DOHH2 (cell line): ENCODE measurements at regions not wholly inside any gene's neighbourhood (a gene's known extent, or its start where the extent isn't known, plus 50 kb on each side); places are given as distances from the start of the nearest gene placed in this dataset.

ENCODE experiments used
- H3F3A ChIP-seq: fragments of 200-600 bp; sonication (generic), shearing (Covaris generic); 2 replicates; pipeline ENCODE4 v1.6.0; 2016; ENCODE audit warnings: antibody characterized with exemption, mild to moderate bottlenecking; ENCODE audit not compliant: control insufficient read depth, insufficient read depth
- H3K27ac ChIP-seq: fragments of 200-600 bp; sonication (generic); 2 replicates; pipeline ENCODE4 v1.5.1; 2014; ENCODE audit warnings: low read depth, mild to moderate bottlenecking, low read length, moderate library complexity
- H3K27me3 ChIP-seq: fragments of 200-600 bp; sonication (generic); 2 replicates; pipeline ENCODE4 v1.6.1; 2014; ENCODE audit warnings: mild to moderate bottlenecking, low read length, mixed read lengths; ENCODE audit not compliant: control insufficient read depth
- H3K36me3 ChIP-seq: fragments of 200-600 bp; sonication (generic); 2 replicates; pipeline ENCODE4 v1.6.1; 2014; ENCODE audit warnings: mild to moderate bottlenecking, low read length, moderate library complexity, mixed read lengths; ENCODE audit not compliant: control insufficient read depth
- H3K4me1 ChIP-seq: fragments of 200-600 bp; sonication (generic); 2 replicates; pipeline ENCODE4 v1.6.1; 2014; ENCODE audit warnings: mild to moderate bottlenecking, low read length, mixed read lengths; ENCODE audit not compliant: control insufficient read depth
- H3K4me2 ChIP-seq: fragments of 200-600 bp; sonication (generic); 2 replicates; pipeline ENCODE4 v1.6.0; 2014; ENCODE audit warnings: mild to moderate bottlenecking, low read length, moderate library complexity
- H3K4me3 ChIP-seq: fragments of 200-600 bp; sonication (generic); 2 replicates; pipeline ENCODE4 v1.5.1; 2014; ENCODE audit warnings: mild to moderate bottlenecking, low read length, mixed read lengths
- H3K79me2 ChIP-seq: fragments of 200-600 bp; sonication (generic); 2 replicates; pipeline ENCODE4 v1.6.1; 2014; ENCODE audit warnings: mild to moderate bottlenecking, low read length, mixed read lengths; ENCODE audit not compliant: control insufficient read depth
- H3K9me2 ChIP-seq: fragments of 200-600 bp; sonication (generic); replicated peaks from 2 replicates; pipeline ENCODE4 v1.6.1; 2014; ENCODE audit warnings: mild to moderate bottlenecking, low read length, mixed read lengths; ENCODE audit not compliant: control insufficient read depth
- H3K9me3 ChIP-seq: fragments of 200-600 bp; sonication (generic); 2 replicates; pipeline ENCODE4 v1.6.1; 2014; ENCODE audit warnings: antibody characterized with exemption, low read length, mixed read lengths; ENCODE audit not compliant: control insufficient read depth, insufficient read depth
- H4K20me1 ChIP-seq: fragments of 200-600 bp; sonication (generic); 2 replicates; pipeline ENCODE4 v1.6.0; 2014; ENCODE audit warnings: low read depth, mild to moderate bottlenecking, antibody characterized with exemption, low read length, moderate library complexity; ENCODE audit not compliant: control insufficient read depth, insufficient read depth
- EZH2phosphoT487 ChIP-seq: fragments of 200-600 bp; sonication (generic); IDR thresholded peaks from 2 replicates; pipeline ENCODE4 v1.6.1; 2017; ENCODE audit warnings: borderline replicate concordance, mild to moderate bottlenecking, antibody characterized with exemption, low read length, moderate library complexity, mixed read lengths
- TF ChIP-seq, protein P1 (sequence below): fragments of 200-600 bp; sonication (generic); IDR thresholded peaks from one replicate; pipeline ENCODE4 v1.5.1; 2014; ENCODE audit warnings: antibody characterized with exemption, mild to moderate bottlenecking, low read depth, low read length; ENCODE audit not compliant: poor library complexity, severe bottlenecking

DNA sequence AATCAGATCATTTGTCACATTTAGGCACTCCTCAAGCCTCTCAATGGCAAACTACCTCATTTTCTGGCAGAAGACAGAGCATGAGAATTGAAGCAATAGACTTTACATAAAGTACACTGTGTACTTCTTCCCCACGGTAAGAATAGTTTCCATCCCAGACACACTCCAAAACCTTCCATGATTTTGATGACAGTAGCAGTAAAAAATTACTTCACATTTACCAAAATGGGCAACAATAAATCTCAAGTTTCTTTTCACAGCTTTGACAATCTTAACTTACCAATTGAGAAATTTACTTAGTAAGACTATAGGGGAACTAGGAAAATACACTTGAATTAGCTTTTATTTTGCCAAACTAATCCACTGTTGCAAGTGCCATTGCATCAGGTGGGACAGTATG lies 353.8 kb downstream of the HAO1 start:
- Histone ChIP-seq H3K79me2 (no peaks in the 10 kb centered on the region), H3K4me1 (no peaks in the 10 kb centered on the region), H3K27ac (no peak overlapping the region), H3K36me3 (no peaks in the 10 kb centered on the region), H3F3A (no peaks in the 10 kb centered on the region), H3K27me3 (no peaks in the 10 kb centered on the region), H4K20me1 (no peaks in the 10 kb centered on the region), H3K4me3 (no peak overlapping the region), H3K9me2 (no peaks in the 10 kb centered on the region), H3K4me2 (no peak overlapping the region), H3K9me3 (peaks cover 3% of the 10 kb centered on the region; the same call in 1 of the 2 replicates)
- no peak for TF ChIP-seq EZH2phosphoT487
- TF ChIP-seq, protein P1, sequence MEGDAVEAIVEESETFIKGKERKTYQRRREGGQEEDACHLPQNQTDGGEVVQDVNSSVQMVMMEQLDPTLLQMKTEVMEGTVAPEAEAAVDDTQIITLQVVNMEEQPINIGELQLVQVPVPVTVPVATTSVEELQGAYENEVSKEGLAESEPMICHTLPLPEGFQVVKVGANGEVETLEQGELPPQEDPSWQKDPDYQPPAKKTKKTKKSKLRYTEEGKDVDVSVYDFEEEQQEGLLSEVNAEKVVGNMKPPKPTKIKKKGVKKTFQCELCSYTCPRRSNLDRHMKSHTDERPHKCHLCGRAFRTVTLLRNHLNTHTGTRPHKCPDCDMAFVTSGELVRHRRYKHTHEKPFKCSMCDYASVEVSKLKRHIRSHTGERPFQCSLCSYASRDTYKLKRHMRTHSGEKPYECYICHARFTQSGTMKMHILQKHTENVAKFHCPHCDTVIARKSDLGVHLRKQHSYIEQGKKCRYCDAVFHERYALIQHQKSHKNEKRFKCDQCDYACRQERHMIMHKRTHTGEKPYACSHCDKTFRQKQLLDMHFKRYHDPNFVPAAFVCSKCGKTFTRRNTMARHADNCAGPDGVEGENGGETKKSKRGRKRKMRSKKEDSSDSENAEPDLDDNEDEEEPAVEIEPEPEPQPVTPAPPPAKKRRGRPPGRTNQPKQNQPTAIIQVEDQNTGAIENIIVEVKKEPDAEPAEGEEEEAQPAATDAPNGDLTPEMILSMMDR = no peak

DNA sequence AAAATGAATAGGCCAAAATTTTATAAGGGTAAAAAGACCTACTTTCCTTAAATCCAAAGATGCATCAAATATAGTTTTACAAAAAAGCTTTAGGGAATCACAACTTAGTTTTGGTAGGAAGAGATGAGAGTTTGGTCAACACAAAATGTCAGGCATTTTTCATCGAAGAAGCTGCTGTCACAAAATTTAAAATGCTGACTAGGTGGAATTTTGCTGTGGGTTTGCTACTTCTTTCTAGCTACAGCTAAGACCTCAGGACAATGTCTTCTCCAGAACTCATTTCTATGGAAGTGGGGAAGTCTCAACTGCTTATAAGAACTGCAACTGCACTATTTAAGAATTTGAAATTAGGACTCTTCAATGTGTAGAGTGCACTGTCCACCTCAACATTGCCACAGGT lies 351.1 kb downstream of the HAO1 start:
- no peaks in the 10 kb centered on the region for H4K20me1 ChIP-seq
- H3K9me3 ChIP-seq = peaks cover 3% of the 10 kb centered on the region; the same call in 1 of the 2 replicates
- no peaks in the 10 kb centered on the region for H3K4me1 ChIP-seq
- H3K27ac ChIP-seq = no peak overlapping the region
- H3K27me3 ChIP-seq = no peaks in the 10 kb centered on the region
- H3F3A ChIP-seq = no peaks in the 10 kb centered on the region
- no peak overlapping the region for H3K4me2 ChIP-seq
- no peaks in the 10 kb centered on the region for H3K9me2 ChIP-seq
- no peak for TF ChIP-seq EZH2phosphoT487
- TF ChIP-seq, protein P1 = no peak
- no peak overlapping the region for H3K4me3 ChIP-seq
- H3K36me3 ChIP-seq = no peaks in the 10 kb centered on the region
- H3K79me2 ChIP-seq = no peaks in the 10 kb centered on the region

DNA sequence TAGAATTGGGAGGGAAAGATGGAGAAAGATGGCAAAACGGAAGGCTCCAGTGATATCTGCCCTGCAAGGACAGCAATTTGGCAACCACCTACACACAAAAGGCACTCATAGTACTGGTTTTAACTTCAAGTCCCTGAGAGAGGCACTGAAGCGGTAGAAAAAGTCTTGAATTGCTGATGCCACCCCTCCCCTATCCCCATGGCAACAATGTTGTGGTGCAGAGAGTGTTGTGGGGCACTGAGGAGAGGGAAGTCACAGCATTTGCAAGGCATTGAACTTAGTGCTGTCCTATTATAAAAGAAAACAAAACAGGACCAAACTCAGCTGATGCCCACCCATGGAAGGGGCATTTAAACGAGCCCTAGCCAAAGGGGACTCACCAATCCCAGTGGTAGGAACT lies 343.7 kb downstream of the HAO1 start:
- H4K20me1 ChIP-seq = no peaks in the 10 kb centered on the region
- no peaks in the 10 kb centered on the region for H3K9me2 ChIP-seq
- H3F3A ChIP-seq = no peaks in the 10 kb centered on the region
- no peaks in the 10 kb centered on the region for H3K4me1 ChIP-seq
- no peaks in the 10 kb centered on the region for H3K9me3 ChIP-seq
- H3K4me2 ChIP-seq = no peak overlapping the region
- TF ChIP-seq, protein P1 = no peak
- TF ChIP-seq EZH2phosphoT487 = no peak
- H3K27ac ChIP-seq = no peak overlapping the region
- H3K4me3 ChIP-seq = no peak overlapping the region
- H3K36me3 ChIP-seq = no peaks in the 10 kb centered on the region
- no peaks in the 10 kb centered on the region for H3K27me3 ChIP-seq
- H3K79me2 ChIP-seq = no peaks in the 10 kb centered on the region

DNA sequence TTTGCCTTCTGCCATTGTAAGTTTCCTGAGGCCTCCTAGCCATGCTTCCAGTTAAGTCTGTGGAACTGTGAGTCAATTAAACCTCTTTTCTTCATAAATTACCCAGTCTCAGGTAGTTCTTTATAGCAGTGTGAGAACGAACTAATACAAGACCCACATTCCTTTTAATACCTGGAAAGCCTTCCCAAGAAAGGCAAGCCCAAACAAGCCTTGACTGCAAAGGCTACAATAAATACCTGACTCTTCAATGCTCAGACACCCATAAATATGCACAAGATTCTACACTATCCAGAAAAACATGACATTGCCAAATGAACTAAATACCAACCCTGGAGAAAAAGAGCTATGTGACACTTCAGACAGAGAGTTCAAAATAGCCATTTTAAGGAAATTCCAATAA lies 338.8 kb downstream of the HAO1 start:
- H3K9me2 ChIP-seq = no peaks in the 10 kb centered on the region
- TF ChIP-seq, protein P1 = no peak
- no peak for TF ChIP-seq EZH2phosphoT487
- H3K27ac ChIP-seq = no peak overlapping the region
- no peaks in the 10 kb centered on the region for H3K4me1 ChIP-seq
- H3K36me3 ChIP-seq = no peaks in the 10 kb centered on the region
- H3K4me2 ChIP-seq = no peak overlapping the region
- no peaks in the 10 kb centered on the region for H4K20me1 ChIP-seq
- H3K9me3 ChIP-seq = no peaks in the 10 kb centered on the region
- H3K79me2 ChIP-seq = no peaks in the 10 kb centered on the region
- no peaks in the 10 kb centered on the region for H3K27me3 ChIP-seq
- no peaks in the 10 kb centered on the region for H3F3A ChIP-seq
- no peak overlapping the region for H3K4me3 ChIP-seq
